Transverse colon (tissue), 3 donors: ENCODE measurements at regions not wholly inside any gene's neighbourhood (a gene's known extent, or its start where the extent isn't known, plus 50 kb on each side); places are given as distances from the start of the nearest gene placed in this dataset.

Source experiments
- CTCF ChIP-seq, 5 experiments: fragments of 200-600 bp in 3 of 5; fragments of 450-650 bp in 2 of 5; sonication (generic) in 3 of 5; IDR thresholded peaks; 1 replicate in 2 of 5; 2 replicates in 3 of 5; pipeline ENCODE4 v1.5.1; 2016 to 2017; ENCODE audit warnings: antibody characterized with exemption in 5 of 5, inconsistent platforms in 3 of 5, mild to moderate bottlenecking in 2 of 5, moderate library complexity in 1 of 5
- POLR2A ChIP-seq: fragments of 450-650 bp; IDR thresholded peaks from one replicate; pipeline ENCODE4 v1.6.1; 2016; ENCODE audit warnings: antibody characterized with exemption, mild to moderate bottlenecking, moderate library complexity

DNA sequence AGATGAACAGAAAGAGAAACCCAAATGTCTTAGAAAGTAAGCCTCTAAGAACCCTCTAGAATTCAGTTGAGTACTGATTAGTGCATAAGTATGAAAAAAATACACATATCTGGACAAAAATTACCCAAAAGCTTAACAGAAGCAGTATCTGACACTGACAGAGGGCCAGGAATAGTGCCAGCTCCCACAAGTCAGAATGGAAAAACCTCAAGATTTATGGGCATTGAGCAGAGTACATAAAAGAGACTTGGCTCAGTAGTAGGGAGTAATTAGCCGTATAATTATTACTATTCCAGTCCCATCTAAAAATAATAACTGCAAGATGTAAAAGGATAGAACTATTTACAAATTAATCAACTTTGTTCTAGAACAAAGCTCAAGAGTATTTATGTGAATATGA lies 834.5 kb downstream of the FAM181B start:
- TF ChIP-seq POLR2A (no peak), CTCF (IDR thresholded peaks at IDR 0.05) (no peak)
